ENCODE measurements at regions not wholly inside any gene's neighbourhood (a gene's known extent, or its start where the extent isn't known, plus 50 kb on each side); places are given as distances from the start of the nearest gene placed in this dataset.

- no TSS peak for BruUV-seq (replicated peaks)
- intact Hi-C loops (cut with micrococcal nuclease; ENCODE audit: unreplicated experiment): no loop called here
- WGBS (ENCODE audit: low lambda C conversion rate): 0% methylated on average over 2 of the region's 2 CpGs
Measured at GRCh38 chr13:44749906-44750305, 173.8 kb upstream of the TSC22D1 start.

More at GRCh38 chr13:44749906-44750305, 173.8 kb upstream of the TSC22D1 start:
- Histone ChIP-seq H2AFZ (ENCODE audit: low read length) (no peak overlapping the region), H3K36me3 (replicated peaks in 1 of 2; ENCODE audit: control insufficient read depth in 1 of 2, insufficient read depth in 2 of 2, low read length in 2 of 2) (no peaks in the 10 kb centered on the region), H3K9ac (ENCODE audit: insufficient read depth, low read depth, low read length) (no peak overlapping the region), H3K27me3 (ENCODE audit: control insufficient read depth in 1 of 2, insufficient read depth in 2 of 2, low read length in 2 of 2) (no peaks in the 10 kb centered on the region), H4K20me1 (ENCODE audit: insufficient read depth, low read length) (no peaks in the 10 kb centered on the region), H3K27ac (ENCODE audit: extremely low read length, insufficient read depth, low read length) (no peak overlapping the region), H3K4me1 (ENCODE audit: insufficient read depth, low read length) (no peaks in the 10 kb centered on the region), H3K4me3 (replicated peaks in 1 of 3; ENCODE audit: insufficient read depth in 1 of 3, low read depth in 2 of 3, low read length in 3 of 3) (no peak overlapping the region), H3K79me2 (ENCODE audit: insufficient read depth, low read length) (no peaks in the 10 kb centered on the region), H3K9me3 (ENCODE audit: low read length) (no peaks in the 10 kb centered on the region), H3K4me2 (ENCODE audit: low read depth, low read length) (no peak overlapping the region)
- DNase-seq (ENCODE audit: low spot score) (no peak), ATAC-seq (no peak), FAIRE-seq (no peak)
- CTCF ChIA-PET (ENCODE audit: low intra/inter-chr PET ratio, low total read pairs): no interaction called here
- in situ Hi-C loops (cut with HindIII; ENCODE audit: extremely low pct_ligation_motif_present, low pct_unique_long_range_greater_than_20kb): no loop called here
- TF ChIP-seq SP5 (CRISPR knock-in tag; IDR thresholded peaks at IDR 0.05; ENCODE audit: borderline replicate concordance, low read depth) (no peak), ARID2 (CRISPR knock-in tag; IDR thresholded peaks at IDR 0.05; ENCODE audit: borderline replicate concordance) (no peak), DDIT3 (CRISPR knock-in tag; IDR thresholded peaks at IDR 0.05) (no peak), RORA (CRISPR knock-in tag; IDR thresholded peaks at IDR 0.05) (no peak), SNRNP70 (IDR thresholded peaks at IDR 0.05; ENCODE audit: low read depth, low read length) (no peak), ETS1 (CRISPR knock-in tag; IDR thresholded peaks at IDR 0.05) (no peak), ETV6 (CRISPR knock-in tag; conservative IDR thresholded peaks at IDR 0.05) (no peak), ZNF589 (CRISPR knock-in tag; conservative IDR thresholded peaks at IDR 0.05) (no peak), RBM22 (optimal IDR thresholded peaks at IDR 0.05; ENCODE audit: low read length) (no peak), ERF (CRISPR knock-in tag; IDR thresholded peaks at IDR 0.05) (no peak), ZNF720 (CRISPR knock-in tag; IDR thresholded peaks at IDR 0.05) (no peak), ZHX1 (CRISPR knock-in tag; IDR thresholded peaks at IDR 0.05; ENCODE audit: low read depth) (no peak), ZMYM4 (CRISPR knock-in tag; IDR thresholded peaks at IDR 0.05) (no peak), NFKBIZ (CRISPR knock-in tag; IDR thresholded peaks at IDR 0.05) (no peak), ZNF260 (CRISPR knock-in tag; IDR thresholded peaks at IDR 0.05; ENCODE audit: borderline replicate concordance, low read depth) (no peak), ZNF275 (CRISPR knock-in tag; IDR thresholded peaks at IDR 0.05; ENCODE audit: borderline replicate concordance) (no peak)
- POLR2A ChIA-PET: no interaction called here
